ENCODE measurements at regions not wholly inside any gene's neighbourhood (a gene's known extent, or its start where the extent isn't known, plus 50 kb on each side); places are given as distances from the start of the nearest gene placed in this dataset.

DNA sequence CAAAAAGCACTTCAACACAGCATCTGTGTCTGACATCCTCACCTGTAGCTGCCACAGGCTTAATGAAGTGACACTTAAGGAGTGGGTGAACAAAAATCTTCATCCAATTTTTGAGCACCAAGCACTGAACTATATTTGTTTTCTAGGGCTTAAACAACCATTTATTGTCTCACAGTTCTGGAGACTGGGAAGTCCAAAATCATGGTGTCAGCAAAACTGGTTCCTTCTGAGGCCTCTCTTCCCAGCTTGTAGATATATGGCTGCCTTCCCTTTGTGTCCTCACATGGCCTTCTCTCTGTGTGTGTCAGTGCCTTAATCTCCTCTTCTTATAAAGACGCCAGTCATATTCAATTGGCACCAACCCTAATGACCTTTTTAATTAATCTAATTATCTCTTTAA lies 189.2 kb upstream of the CLNK start:
- CTCF ChIA-PET, result no interaction called here
- BruUV-seq (replicated peaks), result no TSS peak

GRCh38 chr4:10872833-10873517 lies 188.4 kb upstream of the CLNK start:
- H3K9me3 ChIP-seq (ENCODE audit: low read depth, low read length, poor library complexity, severe bottlenecking), result peaks cover 39% of the 10 kb centered on the region

More for the DNA sequence above, 189.2 kb upstream of the CLNK start:
- intact Hi-C loops (cut with micrococcal nuclease; ENCODE audit: unreplicated experiment), result no loop called here
- POLR2A ChIA-PET (ENCODE audit: low non-redundant PET), result no interaction called here
- Histone ChIP-seq H3K4me3 (ENCODE audit: low read depth, low read length, poor library complexity, severe bottlenecking) (no peak overlapping the region), H3K36me3 (ENCODE audit: insufficient read depth, low read length, poor library complexity, severe bottlenecking) (no peaks in the 10 kb centered on the region), H3K27ac (ENCODE audit: low read depth, low read length, poor library complexity, severe bottlenecking) (no peak overlapping the region), H3K4me1 (ENCODE audit: insufficient read depth, low read length, poor library complexity, severe bottlenecking) (no peaks in the 10 kb centered on the region), H3K9me3 (ENCODE audit: low read depth, low read length, poor library complexity, severe bottlenecking) (peaks cover 39% of the 10 kb centered on the region), H3K27me3 (replicated peaks; ENCODE audit: insufficient read depth, low read depth, low read length, poor library complexity) (no peaks in the 10 kb centered on the region)
- TF ChIP-seq EZH2 (IDR thresholded peaks at IDR 0.05; ENCODE audit: borderline replicate concordance, low read depth, low read length, poor library complexity, severe bottlenecking), result no peak
- TF ChIP-seq, protein P1, sequence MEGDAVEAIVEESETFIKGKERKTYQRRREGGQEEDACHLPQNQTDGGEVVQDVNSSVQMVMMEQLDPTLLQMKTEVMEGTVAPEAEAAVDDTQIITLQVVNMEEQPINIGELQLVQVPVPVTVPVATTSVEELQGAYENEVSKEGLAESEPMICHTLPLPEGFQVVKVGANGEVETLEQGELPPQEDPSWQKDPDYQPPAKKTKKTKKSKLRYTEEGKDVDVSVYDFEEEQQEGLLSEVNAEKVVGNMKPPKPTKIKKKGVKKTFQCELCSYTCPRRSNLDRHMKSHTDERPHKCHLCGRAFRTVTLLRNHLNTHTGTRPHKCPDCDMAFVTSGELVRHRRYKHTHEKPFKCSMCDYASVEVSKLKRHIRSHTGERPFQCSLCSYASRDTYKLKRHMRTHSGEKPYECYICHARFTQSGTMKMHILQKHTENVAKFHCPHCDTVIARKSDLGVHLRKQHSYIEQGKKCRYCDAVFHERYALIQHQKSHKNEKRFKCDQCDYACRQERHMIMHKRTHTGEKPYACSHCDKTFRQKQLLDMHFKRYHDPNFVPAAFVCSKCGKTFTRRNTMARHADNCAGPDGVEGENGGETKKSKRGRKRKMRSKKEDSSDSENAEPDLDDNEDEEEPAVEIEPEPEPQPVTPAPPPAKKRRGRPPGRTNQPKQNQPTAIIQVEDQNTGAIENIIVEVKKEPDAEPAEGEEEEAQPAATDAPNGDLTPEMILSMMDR (conservative IDR thresholded peaks at IDR 0.05; ENCODE audit: low read depth, low read length), result no peak
- DNase-seq (ENCODE audit: low spot score), result no peak

DNA sequence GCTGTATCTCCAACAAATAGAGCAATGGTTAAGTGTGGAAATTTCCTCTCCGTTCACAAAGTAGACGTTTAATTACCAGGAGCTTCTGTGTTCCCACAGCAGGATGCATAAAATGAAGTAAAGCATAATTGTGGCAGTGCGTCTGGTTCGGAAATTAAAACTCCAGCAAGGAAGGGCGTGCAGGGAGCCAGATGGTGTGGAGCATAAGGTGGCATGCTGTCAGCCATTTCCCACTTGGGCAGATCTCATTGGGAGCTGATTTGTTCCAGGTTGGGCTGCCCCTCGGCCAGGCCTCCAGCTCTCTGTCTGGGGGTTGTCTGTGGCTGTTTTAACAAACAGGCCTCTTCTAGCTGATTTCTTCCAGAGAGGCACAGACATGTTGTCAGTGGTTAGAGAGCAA lies 182.1 kb upstream of the CLNK start:
- Histone ChIP-seq H3K27me3 (replicated peaks; ENCODE audit: insufficient read depth, low read depth, low read length, poor library complexity) (no peaks in the 10 kb centered on the region), H3K4me3 (ENCODE audit: low read depth, low read length, poor library complexity, severe bottlenecking) (no peak overlapping the region), H3K27ac (ENCODE audit: low read depth, low read length, poor library complexity, severe bottlenecking) (no peak overlapping the region), H3K9me3 (ENCODE audit: low read depth, low read length, poor library complexity, severe bottlenecking) (peaks cover 22% of the 10 kb centered on the region), H3K36me3 (ENCODE audit: insufficient read depth, low read length, poor library complexity, severe bottlenecking) (no peaks in the 10 kb centered on the region), H3K4me1 (ENCODE audit: insufficient read depth, low read length, poor library complexity, severe bottlenecking) (no peaks in the 10 kb centered on the region)
- POLR2A ChIA-PET (ENCODE audit: low non-redundant PET), result no interaction called here
- BruUV-seq (replicated peaks), result no TSS peak
- no peak for DNase-seq (ENCODE audit: low spot score)
- CTCF ChIA-PET, result no interaction called here
- TF ChIP-seq, protein P1 (conservative IDR thresholded peaks at IDR 0.05; ENCODE audit: low read depth, low read length), result no peak
- no peak for TF ChIP-seq EZH2 (IDR thresholded peaks at IDR 0.05; ENCODE audit: borderline replicate concordance, low read depth, low read length, poor library complexity, severe bottlenecking)
- intact Hi-C loops (cut with micrococcal nuclease; ENCODE audit: unreplicated experiment), result no loop called here

More at GRCh38 chr4:10872833-10873517, 188.4 kb upstream of the CLNK start:
- ChIA-PET CTCF (no interaction called here), POLR2A (ENCODE audit: low non-redundant PET) (no interaction called here)
- Histone ChIP-seq H3K36me3 (ENCODE audit: insufficient read depth, low read length, poor library complexity, severe bottlenecking) (no peaks in the 10 kb centered on the region), H3K4me3 (ENCODE audit: low read depth, low read length, poor library complexity, severe bottlenecking) (no peak overlapping the region), H3K27ac (ENCODE audit: low read depth, low read length, poor library complexity, severe bottlenecking) (no peak overlapping the region), H3K27me3 (replicated peaks; ENCODE audit: insufficient read depth, low read depth, low read length, poor library complexity) (no peaks in the 10 kb centered on the region), H3K4me1 (ENCODE audit: insufficient read depth, low read length, poor library complexity, severe bottlenecking) (no peaks in the 10 kb centered on the region)
- no peak for TF ChIP-seq EZH2 (IDR thresholded peaks at IDR 0.05; ENCODE audit: borderline replicate concordance, low read depth, low read length, poor library complexity, severe bottlenecking)
- TF ChIP-seq, protein P1 (conservative IDR thresholded peaks at IDR 0.05; ENCODE audit: low read depth, low read length), result no peak
- BruUV-seq (replicated peaks), result no TSS peak
- intact Hi-C loops (cut with micrococcal nuclease; ENCODE audit: unreplicated experiment), result no loop called here
- DNase-seq (ENCODE audit: low spot score), result no peak

Measured in A673 (cell line).